ENCODE measurements at regions not wholly inside any gene's neighbourhood (a gene's known extent, or its start where the extent isn't known, plus 50 kb on each side); places are given as distances from the start of the nearest gene placed in this dataset.

- TF ChIP-seq CTCF (IDR thresholded peaks at IDR 0.05; ENCODE audit: control extremely low read depth, extremely low read depth) = no peak
- Histone ChIP-seq H3K4me1 (ENCODE audit: control insufficient read depth in 5 of 5, insufficient read depth in 5 of 5, low read length in 5 of 5) (peaks cover 0 to 65% (median 16%) of the 10 kb centered on the region in 5 donors), H3K27me3 (ENCODE audit: control insufficient read depth in 3 of 3, insufficient read depth in 3 of 3, low read length in 2 of 3) (no peaks in the 10 kb centered on the region), H3K4me3 (no peak overlapping the region), H3K27ac (ENCODE audit: low read depth in 1 of 2, low read length in 1 of 2) (no peak overlapping the region), H3K36me3 (ENCODE audit: control insufficient read depth in 4 of 4, insufficient read depth in 4 of 4, low read length in 4 of 4) (no peaks in the 10 kb centered on the region), H3K9ac (ENCODE audit: insufficient read depth in 1 of 2, low read length in 2 of 2) (no peak overlapping the region), H3K9me3 (ENCODE audit: control insufficient read depth in 4 of 4, insufficient read depth in 3 of 4, low read length in 3 of 4) (peaks cover 0 to 1% (median 0%) of the 10 kb centered on the region in 4 donors)
- DNase-seq (no peak), ATAC-seq (ENCODE audit: insufficient read depth, low FRiP score) (no peak)
- WGBS, 2 donors = 93% methylated on average over 3 of the region's 3 CpGs
Measured at GRCh38 chr12:91417650-91418049, 235.0 kb upstream of the DCN start.

- Histone ChIP-seq H3K9ac (ENCODE audit: insufficient read depth in 1 of 2, low read length in 2 of 2) (no peak overlapping the region), H3K4me1 (ENCODE audit: control insufficient read depth in 5 of 5, insufficient read depth in 5 of 5, low read length in 5 of 5) (peaks cover 0 to 60% (median 11%) of the 10 kb centered on the region in 5 donors), H3K36me3 (ENCODE audit: control insufficient read depth in 4 of 4, insufficient read depth in 4 of 4, low read length in 4 of 4) (no peaks in the 10 kb centered on the region), H3K27me3 (ENCODE audit: control insufficient read depth in 3 of 3, insufficient read depth in 3 of 3, low read length in 2 of 3) (no peaks in the 10 kb centered on the region), H3K9me3 (ENCODE audit: control insufficient read depth in 4 of 4, insufficient read depth in 3 of 4, low read length in 3 of 4) (peaks cover 0 to 1% (median 0%) of the 10 kb centered on the region in 4 donors), H3K27ac (ENCODE audit: low read depth in 1 of 2, low read length in 1 of 2) (no peak overlapping the region), H3K4me3 (no peak overlapping the region)
- DNase-seq (no peak), ATAC-seq (ENCODE audit: insufficient read depth, low FRiP score) (no peak)
- no peak for TF ChIP-seq CTCF (IDR thresholded peaks at IDR 0.05; ENCODE audit: control extremely low read depth, extremely low read depth)
Measured at GRCh38 chr12:91414636-91415035, 232.0 kb upstream of the DCN start.

- Histone ChIP-seq H3K4me3 (no peak overlapping the region), H3K9ac (ENCODE audit: insufficient read depth in 1 of 2, low read length in 2 of 2) (no peak overlapping the region), H3K27me3 (ENCODE audit: control insufficient read depth in 3 of 3, insufficient read depth in 3 of 3, low read length in 2 of 3) (no peaks in the 10 kb centered on the region), H3K27ac (ENCODE audit: low read depth in 1 of 2, low read length in 1 of 2) (no peak overlapping the region), H3K36me3 (ENCODE audit: control insufficient read depth in 4 of 4, insufficient read depth in 4 of 4, low read length in 4 of 4) (no peaks in the 10 kb centered on the region), H3K9me3 (ENCODE audit: control insufficient read depth in 4 of 4, insufficient read depth in 3 of 4, low read length in 3 of 4) (peaks cover 0 to 1% (median 0%) of the 10 kb centered on the region in 4 donors), H3K4me1 (ENCODE audit: control insufficient read depth in 5 of 5, insufficient read depth in 5 of 5, low read length in 5 of 5) (peaks cover 0 to 56% (median 11%) of the 10 kb centered on the region in 5 donors)
- TF ChIP-seq CTCF (IDR thresholded peaks at IDR 0.05; ENCODE audit: control extremely low read depth, extremely low read depth) = no peak
- DNase-seq (peak; percentile 63 to 98 (median 97)), ATAC-seq (ENCODE audit: insufficient read depth, low FRiP score) (no peak)
- 70 to 83% methylated on average over 6 of the region's 6 CpGs for WGBS, 2 donors
Measured at GRCh38 chr12:91413581-91414546, 231.2 kb upstream of the DCN start.
